ENCODE measurements at regions not wholly inside any gene's neighbourhood (a gene's known extent, or its start where the extent isn't known, plus 50 kb on each side); places are given as distances from the start of the nearest gene placed in this dataset.

- H2AFZ ChIP-seq (ENCODE audit: low read depth, low read length, poor library complexity, severe bottlenecking): no peak overlapping the region
- H3K79me2 ChIP-seq (ENCODE audit: insufficient read depth, low read length): no peaks in the 10 kb centered on the region
- RAD21 ChIA-PET (ENCODE audit: low non-redundant PET in 1 of 2, low total read pairs in 2 of 2, uncharacterized antibody in 2 of 2, unreplicated experiment in 2 of 2): no interaction called here
- CTCF ChIA-PET: no interaction called here
- TF ChIP-seq YY1 (IDR thresholded peaks at IDR 0.05; ENCODE audit: extremely low read depth, insufficient replicate concordance, low read depth, low read length) (no peak), SIN3A (IDR thresholded peaks at IDR 0.05; ENCODE audit: low read depth) (no peak), SP1 (IDR thresholded peaks at IDR 0.05; ENCODE audit: low read depth) (no peak), REST (IDR thresholded peaks at IDR 0.05; ENCODE audit: low read depth) (no peak)
- H3K9ac ChIP-seq (ENCODE audit: low read length): no peak overlapping the region
- H3K4me1 ChIP-seq (ENCODE audit: control insufficient read depth in 1 of 2, insufficient read depth in 2 of 2, low read length in 2 of 2): no peaks in the 10 kb centered on the region
- DNase-seq (ENCODE audit: low read depth, low spot score): no peak
- no peaks in the 10 kb centered on the region for H3K36me3 ChIP-seq (ENCODE audit: control insufficient read depth in 1 of 2, insufficient read depth in 2 of 2, low read length in 2 of 2)
- intact Hi-C loops (cut with micrococcal nuclease): no loop called here
- H3K4me2 ChIP-seq (ENCODE audit: low read length): no peak overlapping the region
- no peaks in the 10 kb centered on the region for H3K9me3 ChIP-seq (ENCODE audit: control insufficient read depth in 1 of 2, insufficient read depth in 1 of 2, low read depth in 1 of 2, low read length in 2 of 2)
- no peak overlapping the region for H3K27ac ChIP-seq (ENCODE audit: low read depth, low read length)
- H3K27me3 ChIP-seq (ENCODE audit: insufficient read depth, low read length): peaks cover 10% of the 10 kb centered on the region; the same call in 1 of the 2 replicates
- H4K20me1 ChIP-seq (ENCODE audit: insufficient read depth): no peaks in the 10 kb centered on the region
- H3K4me3 ChIP-seq (replicated peaks in 1 of 2; ENCODE audit: low read depth in 1 of 2, low read length in 2 of 2): no peak overlapping the region
- no peaks in the 10 kb centered on the region for H3K9me2 ChIP-seq (ENCODE audit: insufficient read depth)
- no TSS peak for BruUV-seq (replicated peaks)
- POLR2A ChIA-PET: no interaction called here
- no peak for ATAC-seq
These were observed 169.0 kb upstream of the ARGLU1 start for GRCh38 chr13:106736941-106737340.

GRCh38 chr13:106734198-106734597 is 166.3 kb upstream of the ARGLU1 start:
- ATAC-seq: no peak
- no peaks in the 10 kb centered on the region for H3K79me2 ChIP-seq (ENCODE audit: insufficient read depth, low read length)
- RAD21 ChIA-PET (ENCODE audit: low non-redundant PET in 1 of 2, low total read pairs in 2 of 2, uncharacterized antibody in 2 of 2, unreplicated experiment in 2 of 2): no interaction called here
- POLR2A ChIA-PET: no interaction called here
- H3K4me2 ChIP-seq (ENCODE audit: low read length): no peak overlapping the region
- no peaks in the 10 kb centered on the region for H3K36me3 ChIP-seq (ENCODE audit: control insufficient read depth in 1 of 2, insufficient read depth in 2 of 2, low read length in 2 of 2)
- no peak overlapping the region for H3K4me3 ChIP-seq (replicated peaks in 1 of 2; ENCODE audit: low read depth in 1 of 2, low read length in 2 of 2)
- no peaks in the 10 kb centered on the region for H3K9me3 ChIP-seq (ENCODE audit: control insufficient read depth in 1 of 2, insufficient read depth in 1 of 2, low read depth in 1 of 2, low read length in 2 of 2)
- peaks cover 6% of the 10 kb centered on the region; the same call in 1 of the 2 replicates for H3K27me3 ChIP-seq (ENCODE audit: insufficient read depth, low read length)
- no peaks in the 10 kb centered on the region for H3K4me1 ChIP-seq (ENCODE audit: control insufficient read depth in 1 of 2, insufficient read depth in 2 of 2, low read length in 2 of 2)
- intact Hi-C loops (cut with micrococcal nuclease): no loop called here
- H4K20me1 ChIP-seq (ENCODE audit: insufficient read depth): no peaks in the 10 kb centered on the region
- no peak overlapping the region for H2AFZ ChIP-seq (ENCODE audit: low read depth, low read length, poor library complexity, severe bottlenecking)
- no peak overlapping the region for H3K27ac ChIP-seq (ENCODE audit: low read depth, low read length)
- no peak overlapping the region for H3K9ac ChIP-seq (ENCODE audit: low read length)
- BruUV-seq (replicated peaks): no TSS peak
- CTCF ChIA-PET: no interaction called here
- no peaks in the 10 kb centered on the region for H3K9me2 ChIP-seq (ENCODE audit: insufficient read depth)
- no peak for DNase-seq (ENCODE audit: low read depth, low spot score)
- TF ChIP-seq CTCF (IDR thresholded peaks at IDR 0.05 in 2 of 3, conservative IDR thresholded peaks at IDR 0.05 in 1 of 3; ENCODE audit: borderline replicate concordance in 1 of 3, insufficient read depth in 1 of 3, low read depth in 2 of 3, low read length in 2 of 3) (no peak), TCF7L2 (IDR thresholded peaks at IDR 0.05; ENCODE audit: borderline replicate concordance, extremely low read depth, insufficient read depth, insufficient read length) (no peak), POLR2AphosphoS5 (IDR thresholded peaks at IDR 0.05; ENCODE audit: low read depth, low read length) (no peak), MAX (IDR thresholded peaks at IDR 0.05) (no peak), ZBTB33 (IDR thresholded peaks at IDR 0.05; ENCODE audit: extremely low read depth, insufficient replicate concordance, low read length) (no peak), CBX3 (IDR thresholded peaks at IDR 0.05; ENCODE audit: low read depth) (no peak), FOSL1 (IDR thresholded peaks at IDR 0.05; ENCODE audit: low read depth) (no peak), ZFX (IDR thresholded peaks at IDR 0.05) (no peak), EGR1 (IDR thresholded peaks at IDR 0.05; ENCODE audit: low read depth) (no peak), YY1 (IDR thresholded peaks at IDR 0.05; ENCODE audit: extremely low read depth, insufficient replicate concordance, low read depth, low read length) (no peak)
